Left lung (tissue), 4 donors: ENCODE measurements at regions not wholly inside any gene's neighbourhood (a gene's known extent, or its start where the extent isn't known, plus 50 kb on each side); places are given as distances from the start of the nearest gene placed in this dataset.

Source experiments
- ATAC-seq: fragments of 200-7000 bp; cut with Tn5 transposase; one replicate; pipeline ENCODE4 v1.9.1; 2020; ENCODE audit warnings: moderate library complexity
- DNase-seq, 4 donors: peaks; one replicate each; pipeline ENCODE4 v3.0.0-alpha.2; 2013 to 2020
- H3K27ac ChIP-seq, 2 donors: fragments of 200-600 bp; sonication (generic) in 1 of 2; one replicate each; pipeline versions ENCODE4 v1.5.0 to v1.8.0; 2020 to 2021
- H3K27me3 ChIP-seq, 2 donors: fragments of 200-600 bp; sonication (generic) in 1 of 2; one replicate each; pipeline versions ENCODE4 v1.5.0 to v1.8.0; 2020 to 2021
- H3K36me3 ChIP-seq, 2 donors: fragments of 200-600 bp; sonication (generic) in 1 of 2; one replicate each; pipeline versions ENCODE4 v1.5.0 to v1.8.0; 2020 to 2021
- H3K4me1 ChIP-seq, 2 donors: fragments of 200-600 bp; one replicate each; pipeline ENCODE4 v1.8.0; 2021
- H3K4me3 ChIP-seq, 2 donors: fragments of 200-600 bp; sonication (generic) in 1 of 2; one replicate each; pipeline versions ENCODE4 v1.5.0 to v1.8.0; 2020 to 2021; ENCODE audit warnings: mild to moderate bottlenecking in 1 of 2
- H3K9me3 ChIP-seq, 2 donors: fragments of 200-600 bp; sonication (generic) in 1 of 2; one replicate each; pipeline versions ENCODE4 v1.5.0 to v1.8.0; 2020 to 2021
- CTCF ChIP-seq, 2 donors: fragments of 200-600 bp; sonication (generic) in 1 of 2; IDR thresholded peaks; one replicate each; pipeline versions ENCODE4 v1.5.0 to v1.8.0; 2021; ENCODE audit warnings: antibody characterized with exemption in 2 of 2
- intact Hi-C, 2 donors: fragments of 100-400 bp; cut with DNase I; formaldehyde crosslinking; loops; one replicate each; pipeline versions ENCODE4 v1.11.2 to v1.14.2; 2022
- donor health status: DM: no; HTN: yes; CAD: no.
- donor health status: DM: no; HTN: no; CAD: no.

- H3K27ac ChIP-seq = no peak overlapping the region
- TF ChIP-seq CTCF (IDR thresholded peaks at IDR 0.05) = no peak
- H3K4me1 ChIP-seq = peaks cover 12 to 19% of the 10 kb centered on the region in 2 donors
- H3K9me3 ChIP-seq = no peaks in the 10 kb centered on the region
- no peak overlapping the region for H3K4me3 ChIP-seq
- H3K27me3 ChIP-seq = peaks cover 0 to 15% of the 10 kb centered on the region in 2 donors
- ATAC-seq = no peak
- no peaks in the 10 kb centered on the region for H3K36me3 ChIP-seq
- intact Hi-C loops = loop anchor here in 1 of 2 donors (10.0 kb wide), 1 partner anchor 69 kb away; no protein-coding TSS in a partner anchor
- no peak for DNase-seq
Measured at GRCh38 chr15:66625531-66625930, 59.7 kb upstream of the LCTL start.

GRCh38 chr15:66625974-66626373, 60.2 kb upstream of the LCTL start:
- intact Hi-C loops = loop anchor here in 1 of 2 donors (10.0 kb wide), 1 partner anchor 69 kb away; no protein-coding TSS in a partner anchor
- peaks cover 0 to 15% of the 10 kb centered on the region in 2 donors for H3K27me3 ChIP-seq
- H3K27ac ChIP-seq = no peak overlapping the region
- no peak for ATAC-seq
- peaks cover 12 to 19% of the 10 kb centered on the region in 2 donors for H3K4me1 ChIP-seq
- no peak for TF ChIP-seq CTCF (IDR thresholded peaks at IDR 0.05)
- no peaks in the 10 kb centered on the region for H3K9me3 ChIP-seq
- H3K4me3 ChIP-seq = no peak overlapping the region
- H3K36me3 ChIP-seq = no peaks in the 10 kb centered on the region
- DNase-seq = no peak

- peak in 1 of 4 donors; percentile 52 for DNase-seq
- Histone ChIP-seq H3K4me3 (no peak overlapping the region), H3K36me3 (no peaks in the 10 kb centered on the region), H3K4me1 (no peaks in the 10 kb centered on the region), H3K27me3 (no peaks in the 10 kb centered on the region), H3K9me3 (no peaks in the 10 kb centered on the region), H3K27ac (peak overlapping the region in 1 of 2 donors; percentile 3)
- intact Hi-C loops = loop anchor here in 1 of 2 donors (10.0 kb wide), 1 partner anchor 66 kb away; no protein-coding TSS in a partner anchor
- TF ChIP-seq CTCF (IDR thresholded peaks at IDR 0.05) = no peak
- no peak for ATAC-seq
Measured at GRCh38 chr15:66628976-66629723, 63.4 kb upstream of the LCTL start.

- ATAC-seq = no peak
- H3K4me3 ChIP-seq = no peak overlapping the region
- H3K36me3 ChIP-seq = no peaks in the 10 kb centered on the region
- H3K9me3 ChIP-seq = no peaks in the 10 kb centered on the region
- no peaks in the 10 kb centered on the region for H3K27me3 ChIP-seq
- no peaks in the 10 kb centered on the region for H3K4me1 ChIP-seq
- TF ChIP-seq CTCF (IDR thresholded peaks at IDR 0.05) = no peak
- peak overlapping the region; percentile 39 to 58 for H3K27ac ChIP-seq
- no peak for DNase-seq
- intact Hi-C loops = loop anchor here in 1 of 2 donors (10.0 kb wide), 1 partner anchor 65 kb away; no protein-coding TSS in a partner anchor
Measured at GRCh38 chr15:66629817-66630576, 64.2 kb upstream of the LCTL start.

GRCh38 chr15:66630801-66631351, 65.1 kb upstream of the LCTL start:
- no peaks in the 10 kb centered on the region for H3K9me3 ChIP-seq
- H3K4me1 ChIP-seq = no peaks in the 10 kb centered on the region
- ATAC-seq = peak; percentile 19
- H3K27ac ChIP-seq = peak overlapping the region; percentile 58 to 67
- intact Hi-C loops = no loop called here
- no peak for TF ChIP-seq CTCF (IDR thresholded peaks at IDR 0.05)
- H3K4me3 ChIP-seq = no peak overlapping the region
- no peaks in the 10 kb centered on the region for H3K36me3 ChIP-seq
- H3K27me3 ChIP-seq = no peaks in the 10 kb centered on the region
- DNase-seq = no peak
